OCI-LY3 (cell line): ENCODE measurements at regions not wholly inside any gene's neighbourhood (a gene's known extent, or its start where the extent isn't known, plus 50 kb on each side); places are given as distances from the start of the nearest gene placed in this dataset.

Experiments
- H2AFZ ChIP-seq: fragments of 200-600, 300-600 bp; shearing (Covaris generic); 2 replicates; pipeline ENCODE4 v1.6.0; 2014; ENCODE audit warnings: antibody characterized with exemption, low read depth, low read length
- H3K27ac ChIP-seq: fragments of 200-600, 300-600 bp; sonication (generic); 2 replicates; pipeline ENCODE4 v1.5.1; 2014; ENCODE audit warnings: mild to moderate bottlenecking, low read length, moderate library complexity, mixed read lengths
- H3K27me3 ChIP-seq: fragments of 200-600, 300-600 bp; sonication (generic); 2 replicates; pipeline ENCODE4 v1.6.1; 2014; ENCODE audit warnings: low read depth, low read length, mixed read lengths
- H3K36me3 ChIP-seq: fragments of 200-600, 300-600 bp; sonication (generic); replicated peaks from 2 replicates; pipeline ENCODE3; 2014; ENCODE audit warnings: low read depth, low read length, mixed read lengths
- H3K4me1 ChIP-seq: fragments of 300-600, 200-600 bp; sonication (generic); 2 replicates; pipeline ENCODE4 v1.6.1; 2014; ENCODE audit warnings: low read length, mixed read lengths
- H3K4me2 ChIP-seq: fragments of 200-600, 300-600 bp; sonication (generic); 2 replicates; pipeline ENCODE4 v1.6.1; 2014; ENCODE audit warnings: low read length, mixed read lengths
- H3K4me3 ChIP-seq: fragments of 300-600, 200-600 bp; sonication (generic); 2 replicates; pipeline ENCODE4 v1.5.1; 2014; ENCODE audit warnings: antibody characterized with exemption, mild to moderate bottlenecking, low read length, moderate library complexity
- H3K79me2 ChIP-seq: fragments of 300-600, 200-600 bp; shearing (Covaris generic); 2 replicates; pipeline ENCODE4 v1.6.1; 2014; ENCODE audit warnings: mild to moderate bottlenecking, low read length, mixed read lengths
- H3K9ac ChIP-seq: fragments of 300-600, 200-600 bp; shearing (Covaris generic); 2 replicates; pipeline ENCODE4 v1.6.0; 2014; ENCODE audit warnings: mild to moderate bottlenecking, low read length, moderate library complexity
- H3K9me3 ChIP-seq: fragments of 200-600, 300-600 bp; shearing (Covaris generic); 2 replicates; pipeline ENCODE4 v1.6.1; 2014; ENCODE audit warnings: low read length, mixed read lengths; ENCODE audit not compliant: insufficient read depth
- H4K20me1 ChIP-seq: fragments of 200-600, 300-600 bp; sonication (generic); 2 replicates; pipeline ENCODE4 v1.6.1; 2016; ENCODE audit warnings: low read length, mixed read lengths; ENCODE audit not compliant: insufficient read depth
- EZH2phosphoT487 ChIP-seq: fragments of 200-600 bp; shearing (Covaris generic); IDR thresholded peaks from 2 replicates; pipeline ENCODE4 v1.6.1; 2018; ENCODE audit warnings: antibody characterized with exemption, mixed run types, low read depth
- TF ChIP-seq, protein P1 (sequence below): fragments of 200-600, 300-600 bp; sonication (generic); IDR thresholded peaks from 2 replicates; pipeline ENCODE4 v1.5.1; 2014; ENCODE audit warnings: antibody characterized with exemption, low read length, low read depth

DNA sequence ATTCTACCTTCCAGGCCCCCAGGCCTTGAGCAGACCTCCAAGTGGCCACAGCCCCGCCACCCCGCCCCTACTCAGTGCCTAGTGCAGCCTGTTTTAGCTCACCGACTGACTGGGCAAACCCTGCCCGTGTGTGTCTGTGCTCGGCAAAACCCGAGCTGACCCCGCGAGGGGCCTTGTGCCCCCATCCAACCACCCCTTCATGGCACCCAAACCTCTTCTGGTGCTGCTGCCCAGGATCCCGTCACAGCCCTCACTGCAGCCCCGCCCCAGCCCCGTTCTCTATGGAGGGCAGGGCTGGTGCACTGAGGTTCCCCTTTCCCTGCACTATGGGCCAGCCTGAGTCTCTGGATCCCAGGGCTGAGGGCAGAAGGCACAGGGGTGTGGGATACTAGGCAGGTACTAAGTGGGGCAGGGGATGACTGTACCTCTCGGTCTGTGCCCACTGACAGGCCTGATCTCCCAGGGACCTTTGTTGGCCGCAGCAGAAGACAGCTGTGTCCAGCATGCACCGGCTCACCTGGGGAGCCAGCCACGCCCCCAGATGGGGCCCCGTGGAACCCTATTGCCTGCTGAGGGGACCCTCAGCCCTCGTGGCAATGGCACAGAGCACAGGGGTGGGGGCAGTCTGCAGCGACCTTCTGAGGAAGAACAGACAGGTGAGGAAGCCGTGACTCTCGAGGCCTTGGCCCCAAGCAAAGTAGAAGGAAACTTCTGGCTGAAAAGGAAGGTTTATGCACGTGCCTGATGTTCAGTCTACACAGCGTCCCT is 69.9 kb upstream of the OTOS start:
- no peak overlapping the region for H3K27ac ChIP-seq
- H3K4me3 ChIP-seq: no peak overlapping the region
- no peaks in the 10 kb centered on the region for H3K79me2 ChIP-seq
- H3K4me1 ChIP-seq: no peaks in the 10 kb centered on the region
- H3K4me2 ChIP-seq: no peak overlapping the region
- no peaks in the 10 kb centered on the region for H3K9me3 ChIP-seq
- TF ChIP-seq, protein P1, sequence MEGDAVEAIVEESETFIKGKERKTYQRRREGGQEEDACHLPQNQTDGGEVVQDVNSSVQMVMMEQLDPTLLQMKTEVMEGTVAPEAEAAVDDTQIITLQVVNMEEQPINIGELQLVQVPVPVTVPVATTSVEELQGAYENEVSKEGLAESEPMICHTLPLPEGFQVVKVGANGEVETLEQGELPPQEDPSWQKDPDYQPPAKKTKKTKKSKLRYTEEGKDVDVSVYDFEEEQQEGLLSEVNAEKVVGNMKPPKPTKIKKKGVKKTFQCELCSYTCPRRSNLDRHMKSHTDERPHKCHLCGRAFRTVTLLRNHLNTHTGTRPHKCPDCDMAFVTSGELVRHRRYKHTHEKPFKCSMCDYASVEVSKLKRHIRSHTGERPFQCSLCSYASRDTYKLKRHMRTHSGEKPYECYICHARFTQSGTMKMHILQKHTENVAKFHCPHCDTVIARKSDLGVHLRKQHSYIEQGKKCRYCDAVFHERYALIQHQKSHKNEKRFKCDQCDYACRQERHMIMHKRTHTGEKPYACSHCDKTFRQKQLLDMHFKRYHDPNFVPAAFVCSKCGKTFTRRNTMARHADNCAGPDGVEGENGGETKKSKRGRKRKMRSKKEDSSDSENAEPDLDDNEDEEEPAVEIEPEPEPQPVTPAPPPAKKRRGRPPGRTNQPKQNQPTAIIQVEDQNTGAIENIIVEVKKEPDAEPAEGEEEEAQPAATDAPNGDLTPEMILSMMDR: no peak
- TF ChIP-seq EZH2phosphoT487: no peak
- no peak overlapping the region for H2AFZ ChIP-seq
- H4K20me1 ChIP-seq: no peaks in the 10 kb centered on the region
- H3K9ac ChIP-seq: no peak overlapping the region
- no peaks in the 10 kb centered on the region for H3K27me3 ChIP-seq
- no peaks in the 10 kb centered on the region for H3K36me3 ChIP-seq

DNA sequence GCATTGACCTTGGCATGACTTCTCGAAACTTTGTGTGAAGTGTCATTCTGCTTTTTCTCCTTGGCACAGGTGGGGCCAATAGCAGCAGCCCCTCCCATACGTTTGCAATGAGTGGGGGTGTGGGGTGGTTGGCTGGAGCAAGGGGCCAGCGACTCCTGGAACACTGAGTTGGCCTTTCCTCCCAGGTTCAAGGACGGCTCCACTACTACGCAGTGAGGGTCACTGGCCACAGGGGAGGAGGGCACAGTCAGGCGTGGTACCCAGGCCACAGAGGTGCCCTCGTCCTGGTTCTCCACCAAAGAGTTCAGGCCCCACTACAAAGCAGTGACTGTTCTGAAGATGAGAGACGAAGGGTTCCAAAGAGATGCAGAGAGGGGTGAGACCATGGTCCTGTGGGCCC is 70.6 kb upstream of the OTOS start:
- Histone ChIP-seq H3K27me3 (no peaks in the 10 kb centered on the region), H3K36me3 (no peaks in the 10 kb centered on the region), H2AFZ (no peak overlapping the region), H4K20me1 (no peaks in the 10 kb centered on the region), H3K4me1 (no peaks in the 10 kb centered on the region), H3K9ac (no peak overlapping the region), H3K4me3 (no peak overlapping the region), H3K79me2 (no peaks in the 10 kb centered on the region), H3K9me3 (no peaks in the 10 kb centered on the region), H3K27ac (no peak overlapping the region), H3K4me2 (no peak overlapping the region)
- no peak for TF ChIP-seq EZH2phosphoT487
- TF ChIP-seq, protein P1: no peak

GRCh38 chr2:240211598-240212424 is 71.4 kb upstream of the OTOS start:
- Histone ChIP-seq H3K4me2 (no peak overlapping the region), H3K4me1 (no peaks in the 10 kb centered on the region), H3K36me3 (no peaks in the 10 kb centered on the region), H3K27ac (no peak overlapping the region), H3K9me3 (no peaks in the 10 kb centered on the region), H4K20me1 (no peaks in the 10 kb centered on the region), H3K4me3 (no peak overlapping the region), H3K79me2 (no peaks in the 10 kb centered on the region), H2AFZ (no peak overlapping the region), H3K27me3 (no peaks in the 10 kb centered on the region), H3K9ac (no peak overlapping the region)
- no peak for TF ChIP-seq EZH2phosphoT487
- TF ChIP-seq, protein P1: no peak

- Histone ChIP-seq H3K79me2 (no peaks in the 10 kb centered on the region), H3K4me1 (no peaks in the 10 kb centered on the region), H3K4me3 (no peak overlapping the region), H4K20me1 (no peaks in the 10 kb centered on the region), H3K4me2 (no peak overlapping the region), H3K9me3 (no peaks in the 10 kb centered on the region), H3K9ac (no peak overlapping the region), H2AFZ (no peak overlapping the region), H3K27ac (no peak overlapping the region), H3K27me3 (no peaks in the 10 kb centered on the region), H3K36me3 (no peaks in the 10 kb centered on the region)
- no peak for TF ChIP-seq EZH2phosphoT487
- TF ChIP-seq, protein P1: no peak
Measured at GRCh38 chr2:240212425-240213225, 72.2 kb upstream of the OTOS start.
